ENCODE measurements at regions not wholly inside any gene's neighbourhood (a gene's known extent, or its start where the extent isn't known, plus 50 kb on each side); places are given as distances from the start of the nearest gene placed in this dataset.

GRCh38 chr3:69493157-69493556, 107.3 kb upstream of the FRMD4B start:
- TF ChIP-seq CTCF (IDR thresholded peaks at IDR 0.05), result no peak
- TF ChIP-seq NR3C1 (CRISPR knock-in tag; conservative IDR thresholded peaks at IDR 0.05; ENCODE audit: low read depth), result no peak
- no peak for TF ChIP-seq ZNF396 (CRISPR knock-in tag; IDR thresholded peaks at IDR 0.05; ENCODE audit: borderline replicate concordance)
- TF ChIP-seq SP1 (CRISPR knock-in tag; conservative IDR thresholded peaks at IDR 0.05), result no peak
- TF ChIP-seq MAX (CRISPR knock-in tag; IDR thresholded peaks at IDR 0.05), result no peak
- no peak for TF ChIP-seq NFE2L1 (CRISPR knock-in tag; IDR thresholded peaks at IDR 0.05)
- TF ChIP-seq IRF2 (CRISPR knock-in tag; IDR thresholded peaks at IDR 0.05; ENCODE audit: borderline replicate concordance, low read depth), result no peak
- no peak for TF ChIP-seq AFF4 (CRISPR knock-in tag; IDR thresholded peaks at IDR 0.05; ENCODE audit: borderline replicate concordance)
- TF ChIP-seq ARID4B (CRISPR knock-in tag; IDR thresholded peaks at IDR 0.05; ENCODE audit: borderline replicate concordance), result no peak
- TF ChIP-seq PREB (CRISPR knock-in tag; IDR thresholded peaks at IDR 0.05; ENCODE audit: borderline replicate concordance), result no peak

Data from WTC11 (cell line).